HUES64 (cell line): ENCODE measurements at regions not wholly inside any gene's neighbourhood (a gene's known extent, or its start where the extent isn't known, plus 50 kb on each side); places are given as distances from the start of the nearest gene placed in this dataset.
A peak's percentile ranks its signal among the peaks of the same experiment; 100 is the strongest.
"Not testable (repeated sequence)": the region's sequence is repeated elsewhere in the genome, so short reads cannot be mapped to it uniquely, and the experiment has no call there.

Source experiments
- H3K27ac ChIP-seq: 2 replicates; pipeline ENCODE4 v1.7.0; 2013; ENCODE audit warnings: low read depth, low read length, inconsistent platforms
- H3K27me3 ChIP-seq: 2 replicates; pipeline ENCODE4 v1.6.1; 2013; ENCODE audit warnings: mild to moderate bottlenecking, low read length; ENCODE audit not compliant: insufficient read depth
- H3K36me3 ChIP-seq: 2 replicates; pipeline ENCODE4 v1.6.1; 2013; ENCODE audit warnings: mild to moderate bottlenecking, low read length; ENCODE audit not compliant: insufficient read depth
- H3K4me1 ChIP-seq: 2 replicates; pipeline ENCODE4 v1.6.1; 2013; ENCODE audit warnings: mild to moderate bottlenecking, low read length, moderate library complexity; ENCODE audit not compliant: insufficient read depth
- H3K4me3 ChIP-seq: 2 replicates; pipeline ENCODE4 v1.5.1; 2013; ENCODE audit warnings: mild to moderate bottlenecking, low read length, moderate library complexity
- H3K9ac ChIP-seq: 2 replicates; pipeline ENCODE4 v1.6.1; 2013; ENCODE audit warnings: mild to moderate bottlenecking, low read depth, low read length
- H3K9me3 ChIP-seq: 2 replicates; pipeline ENCODE4 v1.6.1; 2013; ENCODE audit warnings: low read depth, low read length; ENCODE audit not compliant: insufficient read depth
- WGBS: fragments of 150-250, 120-280 bp; methylation state at CpG from one replicate; pipeline ENCODE4 v1.1.7; 2013; ENCODE audit warnings: missing lambda C conversion rate; 5-methylcytosine and 5-hydroxymethylcytosine counted together

GRCh38 chr6:62819640-62820039 lies 391.6 kb upstream of the FKBP1C start:
- H3K9me3 ChIP-seq = peaks cover 15% of the 10 kb centered on the region
- no peak overlapping the region for H3K9ac ChIP-seq
- H3K27ac ChIP-seq = no peak overlapping the region
- WGBS = 100% methylated on average over 2 of the region's 2 CpGs
- H3K27me3 ChIP-seq = no peaks in the 10 kb centered on the region
- H3K4me3 ChIP-seq = no peak overlapping the region
- peaks cover 14% of the 10 kb centered on the region for H3K4me1 ChIP-seq
- H3K36me3 ChIP-seq = no peaks in the 10 kb centered on the region

- no CpG with 5 or more reads among the region's 1 CpG for WGBS
- no peak overlapping the region for H3K9ac ChIP-seq
- no peak overlapping the region for H3K4me3 ChIP-seq
- H3K9me3 ChIP-seq = no peaks in the 10 kb centered on the region
- peaks cover 20% of the 10 kb centered on the region for H3K4me1 ChIP-seq
- no peaks in the 10 kb centered on the region for H3K36me3 ChIP-seq
- no peaks in the 10 kb centered on the region for H3K27me3 ChIP-seq
- no peak overlapping the region for H3K27ac ChIP-seq
Measured at GRCh38 chr6:62808565-62809293, 402.5 kb upstream of the FKBP1C start.

GRCh38 chr6:62805431-62805830 lies 405.8 kb upstream of the FKBP1C start:
- no peak overlapping the region for H3K27ac ChIP-seq
- peaks cover 21% of the 10 kb centered on the region; the same call in 1 of the 2 replicates for H3K4me1 ChIP-seq
- H3K9ac ChIP-seq = no peak overlapping the region
- H3K9me3 ChIP-seq = no peaks in the 10 kb centered on the region
- no peaks in the 10 kb centered on the region for H3K36me3 ChIP-seq
- no peak overlapping the region for H3K4me3 ChIP-seq
- WGBS = 71% methylated on average over 4 of the region's 4 CpGs
- no peaks in the 10 kb centered on the region for H3K27me3 ChIP-seq

- Histone ChIP-seq H3K9ac (no peak overlapping the region), H3K4me3 (no peak overlapping the region), H3K27me3 (no peaks in the 10 kb centered on the region), H3K4me1 (0 out of 2 replicates have a peak, but pooled peaks cover 10% of the 10 kb centered on the region), H3K9me3 (no peaks in the 10 kb centered on the region), H3K27ac (peak overlapping the region; percentile 9; the same call in 1 of the 2 replicates), H3K36me3 (no peaks in the 10 kb centered on the region)
- WGBS = 62% methylated on average over 7 of the region's 7 CpGs
Measured at GRCh38 chr6:62803094-62803493, 408.2 kb upstream of the FKBP1C start.

GRCh38 chr6:62797190-62797589 lies 414.1 kb upstream of the FKBP1C start:
- Histone ChIP-seq H3K27me3 (no peaks in the 10 kb centered on the region), H3K9me3 (0 out of 2 replicates have a peak, but pooled peaks cover 3% of the 10 kb centered on the region), H3K36me3 (no peaks in the 10 kb centered on the region), H3K9ac (no peak overlapping the region), H3K4me3 (peak overlapping the region; percentile 37), H3K27ac (no peak overlapping the region), H3K4me1 (0 out of 2 replicates have a peak, but pooled peaks cover 4% of the 10 kb centered on the region)
- 43% methylated on average over 4 of the region's 4 CpGs for WGBS

GRCh38 chr6:62775427-62776022 lies 435.7 kb upstream of the FKBP1C start:
- H3K36me3 ChIP-seq = no peaks in the 10 kb centered on the region
- no peak overlapping the region for H3K4me3 ChIP-seq
- H3K9ac ChIP-seq = no peak overlapping the region
- H3K27ac ChIP-seq = no peak overlapping the region
- WGBS = 92% methylated on average over 3 of the region's 5 CpGs
- H3K27me3 ChIP-seq = no peaks in the 10 kb centered on the region
- H3K4me1 ChIP-seq = no peaks in the 10 kb centered on the region
- no peaks in the 10 kb centered on the region for H3K9me3 ChIP-seq

- peaks cover 19% of the 10 kb centered on the region for H3K4me1 ChIP-seq
- not testable (repeated sequence) for H3K36me3 ChIP-seq, H3K27ac ChIP-seq, H3K4me3 ChIP-seq, H3K9ac ChIP-seq, H3K27me3 ChIP-seq, H3K9me3 ChIP-seq
- 90% methylated on average over 5 of the region's 5 CpGs for WGBS
Measured at GRCh38 chr6:62766174-62766573, 445.1 kb upstream of the FKBP1C start.

- Histone ChIP-seq H3K4me3 (no peak overlapping the region), H3K9ac (no peak overlapping the region), H3K4me1 (peaks cover 19% of the 10 kb centered on the region), H3K36me3 (no peaks in the 10 kb centered on the region), H3K9me3 (no peaks in the 10 kb centered on the region), H3K27ac (peak overlapping the region; percentile 66), H3K27me3 (no peaks in the 10 kb centered on the region)
- 32% methylated on average over 3 of the region's 3 CpGs for WGBS
Measured at GRCh38 chr6:62764841-62765240, 446.4 kb upstream of the FKBP1C start.

GRCh38 chr6:62763125-62763912 lies 447.9 kb upstream of the FKBP1C start:
- Histone ChIP-seq H3K27ac (no peak overlapping the region), H3K9ac (no peak overlapping the region), H3K36me3 (no peaks in the 10 kb centered on the region), H3K4me1 (peaks cover 19% of the 10 kb centered on the region), H3K27me3 (no peaks in the 10 kb centered on the region), H3K9me3 (no peaks in the 10 kb centered on the region), H3K4me3 (no peak overlapping the region)
- WGBS = 100% methylated on average over 2 of the region's 2 CpGs

GRCh38 chr6:62746968-62747367 lies 460.9 kb upstream of the KHDRBS2 start:
- Histone ChIP-seq H3K9ac (no peak overlapping the region), H3K27me3 (no peaks in the 10 kb centered on the region), H3K4me3 (no peak overlapping the region), H3K4me1 (peaks cover 5% of the 10 kb centered on the region; the same call in 1 of the 2 replicates), H3K9me3 (no peaks in the 10 kb centered on the region), H3K36me3 (no peaks in the 10 kb centered on the region), H3K27ac (no peak overlapping the region)
- 100% methylated on average over 1 of the region's 1 CpG for WGBS

GRCh38 chr6:62746161-62746560 lies 460.1 kb upstream of the KHDRBS2 start:
- no peak overlapping the region for H3K9ac ChIP-seq
- no peak overlapping the region for H3K4me3 ChIP-seq
- H3K9me3 ChIP-seq = no peaks in the 10 kb centered on the region
- H3K27ac ChIP-seq = no peak overlapping the region
- no peaks in the 10 kb centered on the region for H3K27me3 ChIP-seq
- peaks cover 5% of the 10 kb centered on the region; the same call in 1 of the 2 replicates for H3K4me1 ChIP-seq
- H3K36me3 ChIP-seq = no peaks in the 10 kb centered on the region
